ENCODE measurements at regions not wholly inside any gene's neighbourhood (a gene's known extent, or its start where the extent isn't known, plus 50 kb on each side); places are given as distances from the start of the nearest gene placed in this dataset.

- no peak for DNase-seq (ENCODE audit: low read depth in 2 of 2)
- TF ChIP-seq CTCF (IDR thresholded peaks at IDR 0.05; ENCODE audit: low read depth, low read length): no peak
- no peak overlapping the region for H3K4me3 ChIP-seq (replicated peaks in 1 of 2; ENCODE audit: low read depth in 2 of 2, low read length in 2 of 2)
Observed at GRCh38 chr2:157059036-157059435, 198.5 kb upstream of the GALNT5 start.

- H3K4me3 ChIP-seq (replicated peaks in 1 of 2; ENCODE audit: low read depth in 2 of 2, low read length in 2 of 2): no peak overlapping the region
- DNase-seq (ENCODE audit: low read depth in 2 of 2): no peak
- TF ChIP-seq CTCF (IDR thresholded peaks at IDR 0.05; ENCODE audit: low read depth, low read length): no peak
Observed at GRCh38 chr2:157061799-157062198, 195.7 kb upstream of the GALNT5 start.

GRCh38 chr2:157067562-157067961, 189.9 kb upstream of the GALNT5 start:
- H3K4me3 ChIP-seq (replicated peaks in 1 of 2; ENCODE audit: low read depth in 2 of 2, low read length in 2 of 2): no peak overlapping the region
- no peak for DNase-seq (ENCODE audit: low read depth in 2 of 2)
- TF ChIP-seq CTCF (IDR thresholded peaks at IDR 0.05; ENCODE audit: low read depth, low read length): no peak

- no peak for TF ChIP-seq CTCF (IDR thresholded peaks at IDR 0.05; ENCODE audit: low read depth, low read length)
- H3K4me3 ChIP-seq (replicated peaks in 1 of 2; ENCODE audit: low read depth in 2 of 2, low read length in 2 of 2): no peak overlapping the region
- DNase-seq (ENCODE audit: low read depth in 2 of 2): no peak
Observed at GRCh38 chr2:157068237-157068636, 189.3 kb upstream of the GALNT5 start.

GRCh38 chr2:157075924-157076323, 181.6 kb upstream of the GALNT5 start:
- no peak for DNase-seq (ENCODE audit: low read depth in 2 of 2)
- H3K4me3 ChIP-seq (replicated peaks in 1 of 2; ENCODE audit: low read depth in 2 of 2, low read length in 2 of 2): no peak overlapping the region
- no peak for TF ChIP-seq CTCF (IDR thresholded peaks at IDR 0.05; ENCODE audit: low read depth, low read length)

- DNase-seq (ENCODE audit: low read depth in 2 of 2): no peak
- no peak overlapping the region for H3K4me3 ChIP-seq (replicated peaks in 1 of 2; ENCODE audit: low read depth in 2 of 2, low read length in 2 of 2)
- no peak for TF ChIP-seq CTCF (IDR thresholded peaks at IDR 0.05; ENCODE audit: low read depth, low read length)
Observed at GRCh38 chr2:157076526-157077161, 180.9 kb upstream of the GALNT5 start.

- no peak for DNase-seq (ENCODE audit: low read depth in 2 of 2)
- no peak for TF ChIP-seq CTCF (IDR thresholded peaks at IDR 0.05; ENCODE audit: low read depth, low read length)
- H3K4me3 ChIP-seq (replicated peaks in 1 of 2; ENCODE audit: low read depth in 2 of 2, low read length in 2 of 2): no peak overlapping the region
Observed at GRCh38 chr2:157077753-157078350, 179.7 kb upstream of the GALNT5 start.
